Uterus (tissue), 2 donors: ENCODE measurements at regions not wholly inside any gene's neighbourhood (a gene's known extent, or its start where the extent isn't known, plus 50 kb on each side); places are given as distances from the start of the nearest gene placed in this dataset.

Experiments
- POLR2A ChIP-seq, 2 donors: fragments of 450-650 bp; IDR thresholded peaks; one replicate each; pipeline ENCODE4 v1.6.1; 2016; ENCODE audit warnings: antibody characterized with exemption in 2 of 2, mild to moderate bottlenecking in 1 of 2, moderate library complexity in 1 of 2
- TF ChIP-seq, protein P1 (sequence below), 4 experiments: fragments of 200-600 bp in 2 of 4; fragments of 450-650 bp in 2 of 4; sonication (generic) in 2 of 4; IDR thresholded peaks; one replicate each; pipeline ENCODE4 v1.5.1; 2016 to 2019; ENCODE audit warnings: antibody characterized with exemption in 4 of 4, mild to moderate bottlenecking in 2 of 4, moderate library complexity in 1 of 4

DNA sequence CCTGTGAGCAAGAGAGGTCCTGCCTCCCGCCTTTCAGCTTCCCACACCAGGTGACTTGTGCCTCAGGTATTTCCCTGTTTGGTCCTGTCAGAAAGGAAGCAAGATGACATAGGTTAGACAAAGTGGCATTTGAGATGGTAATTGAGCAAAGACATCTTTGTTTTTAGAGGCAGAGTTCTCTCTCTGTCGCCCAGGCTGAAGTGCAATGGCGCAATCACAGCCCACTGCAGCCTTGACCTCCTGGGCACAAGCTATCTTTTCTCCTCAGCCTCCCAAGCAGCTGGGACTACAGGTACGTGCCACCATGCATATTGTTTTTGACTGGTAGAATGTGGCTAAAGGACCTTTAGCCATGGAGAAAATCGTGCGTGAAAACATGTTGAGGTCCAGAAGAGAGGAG lies 339.1 kb downstream of the FGF9 start:
- TF ChIP-seq, protein P1, sequence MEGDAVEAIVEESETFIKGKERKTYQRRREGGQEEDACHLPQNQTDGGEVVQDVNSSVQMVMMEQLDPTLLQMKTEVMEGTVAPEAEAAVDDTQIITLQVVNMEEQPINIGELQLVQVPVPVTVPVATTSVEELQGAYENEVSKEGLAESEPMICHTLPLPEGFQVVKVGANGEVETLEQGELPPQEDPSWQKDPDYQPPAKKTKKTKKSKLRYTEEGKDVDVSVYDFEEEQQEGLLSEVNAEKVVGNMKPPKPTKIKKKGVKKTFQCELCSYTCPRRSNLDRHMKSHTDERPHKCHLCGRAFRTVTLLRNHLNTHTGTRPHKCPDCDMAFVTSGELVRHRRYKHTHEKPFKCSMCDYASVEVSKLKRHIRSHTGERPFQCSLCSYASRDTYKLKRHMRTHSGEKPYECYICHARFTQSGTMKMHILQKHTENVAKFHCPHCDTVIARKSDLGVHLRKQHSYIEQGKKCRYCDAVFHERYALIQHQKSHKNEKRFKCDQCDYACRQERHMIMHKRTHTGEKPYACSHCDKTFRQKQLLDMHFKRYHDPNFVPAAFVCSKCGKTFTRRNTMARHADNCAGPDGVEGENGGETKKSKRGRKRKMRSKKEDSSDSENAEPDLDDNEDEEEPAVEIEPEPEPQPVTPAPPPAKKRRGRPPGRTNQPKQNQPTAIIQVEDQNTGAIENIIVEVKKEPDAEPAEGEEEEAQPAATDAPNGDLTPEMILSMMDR (IDR thresholded peaks at IDR 0.05): no peak
- no peak for TF ChIP-seq POLR2A (IDR thresholded peaks at IDR 0.05)
